GM12878 (cell line): ENCODE measurements at regions not wholly inside any gene's neighbourhood (a gene's known extent, or its start where the extent isn't known, plus 50 kb on each side); places are given as distances from the start of the nearest gene placed in this dataset.
"Not testable (repeated sequence)": the region's sequence is repeated elsewhere in the genome, so short reads cannot be mapped to it uniquely, and the experiment has no call there.

ENCODE experiments used
- ATAC-seq: fragments of 200-7000 bp; cut with Tn5 transposase; 3 replicates; pipeline ENCODE4 v1.9.1; 2020; ENCODE audit warnings: mild to moderate bottlenecking, moderate library complexity
- BruUV-seq: library from RNA; stranded (reverse); fragments of 400-500 nt; replicated peaks from 2 replicates; lab custom pipeline; 2021; lab: Mats Ljungman, UMichigan
- CTCF ChIA-PET: fragments of 300-600 bp; sonication (Branson Sonifier 250); formaldehyde crosslinking; extraction: SDS; loops from one replicate; lab custom pipeline; 2021; ENCODE audit warnings: inconsistent platforms; lab: Yijun Ruan, JAX
- POLR2A ChIA-PET: fragments of 350-600 bp; formaldehyde crosslinking; extraction: SDS; loops from one replicate; lab custom pipeline; 2021; ENCODE audit warnings: inconsistent platforms; lab: Charles Lee
- RAD21 ChIA-PET: fragments of 300-600 bp; sonication (Branson Sonifier 250); formaldehyde crosslinking; loops from one replicate; lab custom pipeline; 2023; ENCODE audit warnings: antibody characterized with exemption; ENCODE audit not compliant: unreplicated experiment; lab: Charles Lee
- SMC1A ChIA-PET: fragments of 300-600 bp; sonication (Branson Sonifier 250); formaldehyde crosslinking; loops from one replicate; lab custom pipeline; 2023; ENCODE audit not compliant: unreplicated experiment, uncharacterized antibody; lab: Charles Lee
- DNase-seq: peaks from one replicate; pipeline ENCODE4 v3.0.0-alpha.2; 2011; ENCODE audit warnings: low read depth, low spot score
- FAIRE-seq: peaks from 3 replicates; lab custom pipeline; 2011; peaks lifted over from hg19 to GRCh38; lab: Jason Lieb, UNC
- H2AFZ ChIP-seq: 2 replicates; pipeline ENCODE4 v1.6.0; 2011; ENCODE audit warnings: low read depth, low read length, control low read depth; ENCODE audit not compliant: control insufficient read depth
- H3K27ac ChIP-seq: 2 replicates; pipeline ENCODE4 v1.5.1; 2011; ENCODE audit warnings: control low read depth; ENCODE audit not compliant: control insufficient read depth, insufficient read depth
- H3K27me3 ChIP-seq, 2 experiments: replicated peaks in 1 of 2; 2 replicates each; pipeline versions ENCODE4 v1.6.0 to v1.6.1; 2011; ENCODE audit warnings: low read length in 1 of 2; ENCODE audit not compliant: control insufficient read depth in 2 of 2, insufficient read depth in 2 of 2
- H3K36me3 ChIP-seq, 2 experiments: 2 replicates each; pipeline ENCODE4 v1.5.1; 2011; ENCODE audit warnings: low read length in 1 of 2; ENCODE audit not compliant: control insufficient read depth in 2 of 2, insufficient read depth in 2 of 2
- H3K4me1 ChIP-seq: 2 replicates; pipeline ENCODE4 v1.6.1; 2011; ENCODE audit warnings: mild to moderate bottlenecking, low read length, moderate library complexity, mixed read lengths; ENCODE audit not compliant: control insufficient read depth, insufficient read depth
- H3K4me2 ChIP-seq: 2 replicates; pipeline ENCODE4 v1.6.0; 2011; ENCODE audit warnings: control low read depth; ENCODE audit not compliant: control insufficient read depth, insufficient read depth
- H3K4me3 ChIP-seq: fragments of 200-600 bp; sonication (generic); 2 replicates; pipeline ENCODE4 v1.5.1; 2016
- H3K79me2 ChIP-seq: 2 replicates; pipeline ENCODE4 v1.6.0; 2011; ENCODE audit warnings: low read length; ENCODE audit not compliant: control insufficient read depth, insufficient read depth
- H3K9ac ChIP-seq: 2 replicates; pipeline ENCODE4 v1.8.0; 2011; ENCODE audit warnings: low read length, control low read depth, mixed read lengths; ENCODE audit not compliant: control insufficient read depth, insufficient read depth
- H3K9me3 ChIP-seq: replicated peaks from 3 replicates; pipeline ENCODE4 v1.5.1; 2011; ENCODE audit warnings: mild to moderate bottlenecking, low read length; ENCODE audit not compliant: control insufficient read depth, insufficient read depth
- H4K20me1 ChIP-seq: 2 replicates; pipeline ENCODE4 v1.6.0; 2011; ENCODE audit not compliant: control insufficient read depth, insufficient read depth
- BACH1 ChIP-seq: fragments of 450-650 bp; IDR thresholded peaks from 2 replicates; pipeline ENCODE4 v1.6.1; 2017; ENCODE audit warnings: mild to moderate bottlenecking, borderline replicate concordance
- NFYB ChIP-seq: IDR thresholded peaks from 2 replicates; pipeline ENCODE4 v1.6.1; 2011; ENCODE audit warnings: low read depth, mild to moderate bottlenecking, low read length, improper control_type of control experiment, moderate library complexity; ENCODE audit not compliant: insufficient read depth
- RBBP5 ChIP-seq: fragments of 200-600 bp; sonication (generic); conservative IDR thresholded peaks from 2 replicates; pipeline ENCODE4 v1.6.1; 2016
- WGBS: methylation state at CpG from one replicate; pipeline ENCODE4 v1.1.6; 2016; ENCODE audit warnings: low lambda C conversion rate; ENCODE audit not compliant: insufficient replicate concordance, insufficient coverage; ENCODE audit errors: missing lambda C conversion rate; 5-methylcytosine and 5-hydroxymethylcytosine counted together
- in situ Hi-C: fragments of 300-500 bp; cut with MboI; formaldehyde crosslinking; loops from 9 replicates; pipeline ENCODE4 v1.14.3; 2018; ENCODE audit warnings: mixed read lengths
- intact Hi-C: fragments of 100-400 bp; cut with micrococcal nuclease; formaldehyde crosslinking; loops from one replicate; pipeline ENCODE4 v1.14.2; 2022; ENCODE audit not compliant: unreplicated experiment
- TF ChIP-seq, protein P1 (sequence below): IDR thresholded peaks from 2 replicates; pipeline ENCODE4 v1.6.1; 2011; ENCODE audit warnings: mild to moderate bottlenecking, low read depth, low read length, moderate library complexity; ENCODE audit not compliant: insufficient replicate concordance
- TF ChIP-seq, protein P2 (sequence below): fragments of 450-650 bp; formaldehyde crosslinking; IDR thresholded peaks from 2 replicates; pipeline ENCODE4 v1.4.0; 2020; ENCODE audit warnings: mild to moderate bottlenecking, moderate library complexity

DNA sequence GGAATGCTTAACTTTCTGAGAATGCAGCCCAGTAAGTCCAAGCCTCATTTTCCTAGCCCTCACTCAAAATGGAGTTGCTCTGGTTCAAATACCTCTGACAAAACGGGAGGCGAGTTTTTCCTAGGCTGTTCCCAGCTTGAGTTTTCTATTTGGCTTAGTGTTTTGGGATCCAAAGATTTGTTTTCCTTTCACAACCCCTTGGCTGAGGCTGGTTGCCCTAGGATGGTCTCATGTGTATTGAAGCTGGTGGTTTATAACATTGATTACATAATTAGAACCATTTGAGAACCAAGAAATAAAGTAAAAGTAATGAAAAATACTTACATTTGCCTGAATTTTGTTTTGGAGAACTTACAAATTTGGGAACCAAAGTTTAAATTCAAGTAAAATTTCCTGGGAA is 611.1 kb upstream of the LUZP2 start:
- no TSS peak for BruUV-seq
- Histone ChIP-seq H3K4me1 (no peaks in the 10 kb centered on the region), H3K36me3 (no peaks in the 10 kb centered on the region), H4K20me1 (no peaks in the 10 kb centered on the region), H3K9me3 (no peaks in the 10 kb centered on the region), H3K79me2 (no peaks in the 10 kb centered on the region), H3K9ac (no peak overlapping the region), H3K27ac (no peak overlapping the region), H3K27me3 (no peaks in the 10 kb centered on the region), H2AFZ (no peak overlapping the region), H3K4me3 (no peak overlapping the region), H3K4me2 (no peak overlapping the region)
- POLR2A ChIA-PET, result no interaction called here
- intact Hi-C loops, result no loop called here
- RAD21 ChIA-PET, result no interaction called here
- FAIRE-seq, result no peak
- SMC1A ChIA-PET, result no interaction called here
- WGBS, result 0% methylated on average over 2 of the region's 2 CpGs
- CTCF ChIA-PET, result no interaction called here
- no peak for DNase-seq
- in situ Hi-C loops, result no loop called here
- no peak for ATAC-seq
- TF ChIP-seq, protein P1, sequence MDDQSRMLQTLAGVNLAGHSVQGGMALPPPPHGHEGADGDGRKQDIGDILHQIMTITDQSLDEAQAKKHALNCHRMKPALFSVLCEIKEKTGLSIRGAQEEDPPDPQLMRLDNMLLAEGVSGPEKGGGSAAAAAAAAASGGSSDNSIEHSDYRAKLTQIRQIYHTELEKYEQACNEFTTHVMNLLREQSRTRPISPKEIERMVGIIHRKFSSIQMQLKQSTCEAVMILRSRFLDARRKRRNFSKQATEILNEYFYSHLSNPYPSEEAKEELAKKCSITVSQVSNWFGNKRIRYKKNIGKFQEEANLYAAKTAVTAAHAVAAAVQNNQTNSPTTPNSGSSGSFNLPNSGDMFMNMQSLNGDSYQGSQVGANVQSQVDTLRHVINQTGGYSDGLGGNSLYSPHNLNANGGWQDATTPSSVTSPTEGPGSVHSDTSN, result no peak
- TF ChIP-seq RBBP5, result no peak
- TF ChIP-seq, protein P2, sequence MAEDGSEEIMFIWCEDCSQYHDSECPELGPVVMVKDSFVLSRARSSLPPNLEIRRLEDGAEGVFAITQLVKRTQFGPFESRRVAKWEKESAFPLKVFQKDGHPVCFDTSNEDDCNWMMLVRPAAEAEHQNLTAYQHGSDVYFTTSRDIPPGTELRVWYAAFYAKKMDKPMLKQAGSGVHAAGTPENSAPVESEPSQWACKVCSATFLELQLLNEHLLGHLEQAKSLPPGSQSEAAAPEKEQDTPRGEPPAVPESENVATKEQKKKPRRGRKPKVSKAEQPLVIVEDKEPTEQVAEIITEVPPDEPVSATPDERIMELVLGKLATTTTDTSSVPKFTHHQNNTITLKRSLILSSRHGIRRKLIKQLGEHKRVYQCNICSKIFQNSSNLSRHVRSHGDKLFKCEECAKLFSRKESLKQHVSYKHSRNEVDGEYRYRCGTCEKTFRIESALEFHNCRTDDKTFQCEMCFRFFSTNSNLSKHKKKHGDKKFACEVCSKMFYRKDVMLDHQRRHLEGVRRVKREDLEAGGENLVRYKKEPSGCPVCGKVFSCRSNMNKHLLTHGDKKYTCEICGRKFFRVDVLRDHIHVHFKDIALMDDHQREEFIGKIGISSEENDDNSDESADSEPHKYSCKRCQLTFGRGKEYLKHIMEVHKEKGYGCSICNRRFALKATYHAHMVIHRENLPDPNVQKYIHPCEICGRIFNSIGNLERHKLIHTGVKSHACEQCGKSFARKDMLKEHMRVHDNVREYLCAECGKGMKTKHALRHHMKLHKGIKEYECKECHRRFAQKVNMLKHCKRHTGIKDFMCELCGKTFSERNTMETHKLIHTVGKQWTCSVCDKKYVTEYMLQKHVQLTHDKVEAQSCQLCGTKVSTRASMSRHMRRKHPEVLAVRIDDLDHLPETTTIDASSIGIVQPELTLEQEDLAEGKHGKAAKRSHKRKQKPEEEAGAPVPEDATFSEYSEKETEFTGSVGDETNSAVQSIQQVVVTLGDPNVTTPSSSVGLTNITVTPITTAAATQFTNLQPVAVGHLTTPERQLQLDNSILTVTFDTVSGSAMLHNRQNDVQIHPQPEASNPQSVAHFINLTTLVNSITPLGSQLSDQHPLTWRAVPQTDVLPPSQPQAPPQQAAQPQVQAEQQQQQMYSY (CRISPR knock-in tag), result no peak
- no peak for TF ChIP-seq BACH1
- no peak for TF ChIP-seq NFYB

DNA sequence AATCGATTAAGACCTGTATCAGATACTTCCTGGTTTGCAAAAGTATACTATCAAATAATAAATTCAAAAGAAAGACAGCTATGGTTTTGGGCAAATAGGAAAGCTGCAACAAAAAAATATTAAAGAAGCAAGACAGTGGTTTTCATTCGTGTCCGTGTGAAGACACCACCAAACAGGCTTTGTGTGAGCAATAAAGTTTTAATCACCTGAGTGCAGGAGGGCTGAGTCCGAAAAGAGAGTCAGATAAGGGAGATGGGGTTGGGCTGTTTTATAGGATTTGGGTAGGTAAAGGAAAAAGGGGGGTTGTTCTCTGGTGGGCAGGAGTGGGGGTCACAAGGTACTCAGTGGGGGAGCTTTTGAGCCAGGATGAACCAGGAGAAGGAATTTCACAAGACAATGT is 609.7 kb upstream of the LUZP2 start:
- FAIRE-seq, H3K4me1 ChIP-seq, ATAC-seq, BruUV-seq, intact Hi-C loops, H4K20me1 ChIP-seq, H3K36me3 ChIP-seq, POLR2A ChIA-PET, H3K4me3 ChIP-seq, H3K27me3 ChIP-seq, H3K9ac ChIP-seq, H3K27ac ChIP-seq, RAD21 ChIA-PET, DNase-seq, SMC1A ChIA-PET, H3K79me2 ChIP-seq, CTCF ChIA-PET, in situ Hi-C loops, H3K9me3 ChIP-seq, H2AFZ ChIP-seq, H3K4me2 ChIP-seq: not testable (repeated sequence)
- 19% methylated on average over 4 of the region's 4 CpGs for WGBS
